A549 (cell line): ENCODE measurements at regions not wholly inside any gene's neighbourhood (a gene's known extent, or its start where the extent isn't known, plus 50 kb on each side); places are given as distances from the start of the nearest gene placed in this dataset.

Source experiments
- ATAC-seq, 2 experiments: fragments of 200-7000 bp in 1 of 2; fragments of >200 bp in 1 of 2; cut with Nextera tagmentation in 1 of 2; cut with Tn5 transposase in 1 of 2; 3 replicates each; pipeline versions ENCODE4 v1.8.0 to v1.9.1; 2018 to 2020; ENCODE audit warnings: mild to moderate bottlenecking in 1 of 2, moderate library complexity in 1 of 2
- CTCF ChIA-PET: fragments of 300-600 bp; sonication (Branson Sonifier 250); formaldehyde crosslinking; extraction: SDS; loops from one replicate; lab custom pipeline; 2021; ENCODE audit warnings: antibody characterized with exemption, inconsistent platforms; lab: Yijun Ruan, JAX
- POLR2A ChIA-PET: fragments of 350-600 bp; formaldehyde crosslinking; extraction: SDS; loops from one replicate; lab custom pipeline; 2021; ENCODE audit warnings: antibody characterized with exemption, inconsistent platforms; lab: Yijun Ruan, JAX
- DNase-seq, 2 experiments: peaks; one replicate each; pipeline versions ENCODE4 v3.0.0 to v3.0.0-alpha.2; 2011 to 2016; ENCODE audit warnings: low read depth in 1 of 2, low spot score in 1 of 2
- FAIRE-seq: peaks from 2 replicates; lab custom pipeline; 2011; peaks lifted over from hg19 to GRCh38; lab: Jason Lieb, UNC
- H3K27ac ChIP-seq, 2 experiments: fragments of >200 bp; sonication (Bioruptor Twin); formaldehyde crosslinking; 3 replicates each; pipeline ENCODE4 v1.5.1; 2016 to 2017
- H3K4me1 ChIP-seq: fragments of >200 bp; sonication (Bioruptor Twin); formaldehyde crosslinking; 3 replicates; pipeline ENCODE4 v1.6.1; 2016
- H3K4me2 ChIP-seq: fragments of >200 bp; sonication (Bioruptor Twin); formaldehyde crosslinking; 3 replicates; pipeline ENCODE4 v1.6.1; 2016
- H3K4me3 ChIP-seq: fragments of >200 bp; sonication (Bioruptor Twin); formaldehyde crosslinking; 3 replicates; pipeline ENCODE4 v1.5.1; 2016
- H3K9me3 ChIP-seq: fragments of >200 bp; sonication (Bioruptor Twin); formaldehyde crosslinking; 3 replicates; pipeline ENCODE4 v1.6.1; 2016
- BCL3 ChIP-seq: fragments of >200 bp; sonication (Bioruptor Twin); formaldehyde crosslinking; IDR thresholded peaks from 3 replicates; pipeline ENCODE4 v1.6.1; 2016
- BHLHE40 ChIP-seq: IDR thresholded peaks from 2 replicates; pipeline ENCODE4 v1.6.1; 2012; ENCODE audit warnings: low read depth, low read length, inconsistent platforms
- CBX2 ChIP-seq: fragments of 200-600 bp; sonication (generic); IDR thresholded peaks from 2 replicates; pipeline ENCODE4 v1.6.1; 2016; ENCODE audit warnings: low read depth, mild to moderate bottlenecking, borderline replicate concordance
- CEBPB ChIP-seq, 2 experiments: fragments of >200 bp in 1 of 2; sonication (Bioruptor Twin) in 1 of 2; formaldehyde crosslinking in 1 of 2; IDR thresholded peaks; 2 replicates each; pipeline ENCODE4 v1.6.1; 2012 to 2016
- EHMT2 ChIP-seq: fragments of 200-600 bp; sonication (generic); IDR thresholded peaks from 2 replicates; pipeline ENCODE4 v1.6.1; 2016; ENCODE audit warnings: antibody characterized with exemption, low read depth, mild to moderate bottlenecking, moderate library complexity
- ESRRA ChIP-seq: fragments of 150-350 bp; IDR thresholded peaks from 2 replicates; pipeline ENCODE4 v1.6.1; 2014; ENCODE audit warnings: mild to moderate bottlenecking, low read length, borderline replicate concordance
- FOSB ChIP-seq: fragments of 250-450 bp; sonication (Bioruptor Pico); IDR thresholded peaks from 2 replicates; pipeline ENCODE4 v1.5.0; 2020; ENCODE audit warnings: mild to moderate bottlenecking, moderate library complexity
- FOSL2 ChIP-seq, 2 experiments: fragments of 450-650 bp in 1 of 2; fragments of >200 bp in 1 of 2; sonication (Bioruptor Twin) in 1 of 2; formaldehyde crosslinking; IDR thresholded peaks; 2 replicates each; pipeline versions ENCODE4 v1.5.0 to v1.6.1; 2016 to 2020; ENCODE audit warnings: mild to moderate bottlenecking in 1 of 2, moderate library complexity in 1 of 2
- FOXS1 ChIP-seq: fragments of 250-450 bp; sonication (Bioruptor Pico); IDR thresholded peaks from 2 replicates; pipeline ENCODE4 v1.5.0; 2020; ENCODE audit warnings: mild to moderate bottlenecking, moderate library complexity
- HDAC2 ChIP-seq: fragments of 200-600 bp; sonication (generic); IDR thresholded peaks from 2 replicates; pipeline ENCODE4 v1.6.1; 2016
- HES2 ChIP-seq: fragments of >200 bp; sonication (Bioruptor Twin); formaldehyde crosslinking; IDR thresholded peaks from 2 replicates; pipeline ENCODE4 v1.6.1; 2016
- HOXB13 ChIP-seq: fragments of 250-450 bp; sonication (Bioruptor Pico); IDR thresholded peaks from 2 replicates; pipeline ENCODE4 v1.5.0; 2020; ENCODE audit warnings: low read depth, mild to moderate bottlenecking, moderate library complexity
- HOXB5 ChIP-seq: fragments of 250-450 bp; sonication (Bioruptor Pico); IDR thresholded peaks from 2 replicates; pipeline ENCODE4 v1.5.0; 2020; ENCODE audit warnings: mild to moderate bottlenecking, moderate library complexity
- JUNB ChIP-seq: fragments of >200 bp; sonication (Bioruptor Twin); formaldehyde crosslinking; IDR thresholded peaks from 2 replicates; pipeline ENCODE4 v1.6.1; 2016
- KDM1A ChIP-seq: fragments of 200-600 bp; sonication (generic); IDR thresholded peaks from 2 replicates; pipeline ENCODE4 v1.6.1; 2016; ENCODE audit warnings: low read depth, mild to moderate bottlenecking
- KDM5A ChIP-seq: fragments of 200-600 bp; sonication (generic); IDR thresholded peaks from 2 replicates; pipeline ENCODE4 v1.6.1; 2016; ENCODE audit warnings: antibody characterized with exemption, mild to moderate bottlenecking
- MYC ChIP-seq: IDR thresholded peaks from 2 replicates; pipeline ENCODE4 v1.6.1; 2012; ENCODE audit warnings: mild to moderate bottlenecking, inconsistent platforms, low read length, improper control_type of control experiment, borderline replicate concordance
- NFE2L2 ChIP-seq: fragments of 150-350 bp; conservative IDR thresholded peaks from 2 replicates; pipeline ENCODE4 v1.6.1; 2014; ENCODE audit warnings: low read length
- POLR2A ChIP-seq: IDR thresholded peaks from 2 replicates; pipeline ENCODE4 v1.6.1; 2012; ENCODE audit warnings: mild to moderate bottlenecking, low read length
- RAD21 ChIP-seq, 2 experiments: fragments of >200 bp in 1 of 2; sonication (Bioruptor Twin) in 1 of 2; formaldehyde crosslinking in 1 of 2; IDR thresholded peaks in 1 of 2; conservative IDR thresholded peaks in 1 of 2; 2 replicates in 1 of 2; 3 replicates in 1 of 2; pipeline ENCODE4 v1.6.1; 2012 to 2018; ENCODE audit warnings: inconsistent platforms in 1 of 2
- RARB ChIP-seq: fragments of 250-450 bp; sonication (Bioruptor Pico); IDR thresholded peaks from 2 replicates; pipeline ENCODE4 v1.8.0; 2021; ENCODE audit warnings: mild to moderate bottlenecking, moderate library complexity
- RFX5 ChIP-seq: fragments of 450-650 bp; IDR thresholded peaks from 2 replicates; pipeline ENCODE4 v1.7.1; 2014; ENCODE audit warnings: antibody characterized with exemption, mild to moderate bottlenecking, moderate library complexity
- RNF2 ChIP-seq: fragments of 200-600 bp; sonication (generic); IDR thresholded peaks from 2 replicates; pipeline ENCODE4 v1.6.1; 2016; ENCODE audit warnings: low read depth, mild to moderate bottlenecking, antibody characterized with exemption, moderate library complexity, borderline replicate concordance
- TFCP2L1 ChIP-seq: fragments of 250-450 bp; sonication (Bioruptor Pico); IDR thresholded peaks from 2 replicates; pipeline ENCODE4 v1.5.0; 2021; ENCODE audit warnings: mild to moderate bottlenecking
- TP53 ChIP-seq: fragments of 250-450 bp; sonication (Bioruptor Pico); IDR thresholded peaks from 2 replicates; pipeline ENCODE4 v1.5.0; 2021; ENCODE audit warnings: mild to moderate bottlenecking, moderate library complexity
- ZC3H11A ChIP-seq: fragments of 450-650 bp; IDR thresholded peaks from 2 replicates; pipeline ENCODE4 v1.6.1; 2014; ENCODE audit warnings: antibody characterized with exemption, mild to moderate bottlenecking
- WGBS: methylation state at CpG from one replicate; pipeline ENCODE4 v1.1.6; 2017; ENCODE audit errors: missing lambda C conversion rate; 5-methylcytosine and 5-hydroxymethylcytosine counted together
- TF ChIP-seq, protein P1 (sequence below): fragments of 150-350 bp; IDR thresholded peaks from 2 replicates; pipeline ENCODE4 v1.6.1; 2014; ENCODE audit warnings: low read depth, mild to moderate bottlenecking, low read length

DNA sequence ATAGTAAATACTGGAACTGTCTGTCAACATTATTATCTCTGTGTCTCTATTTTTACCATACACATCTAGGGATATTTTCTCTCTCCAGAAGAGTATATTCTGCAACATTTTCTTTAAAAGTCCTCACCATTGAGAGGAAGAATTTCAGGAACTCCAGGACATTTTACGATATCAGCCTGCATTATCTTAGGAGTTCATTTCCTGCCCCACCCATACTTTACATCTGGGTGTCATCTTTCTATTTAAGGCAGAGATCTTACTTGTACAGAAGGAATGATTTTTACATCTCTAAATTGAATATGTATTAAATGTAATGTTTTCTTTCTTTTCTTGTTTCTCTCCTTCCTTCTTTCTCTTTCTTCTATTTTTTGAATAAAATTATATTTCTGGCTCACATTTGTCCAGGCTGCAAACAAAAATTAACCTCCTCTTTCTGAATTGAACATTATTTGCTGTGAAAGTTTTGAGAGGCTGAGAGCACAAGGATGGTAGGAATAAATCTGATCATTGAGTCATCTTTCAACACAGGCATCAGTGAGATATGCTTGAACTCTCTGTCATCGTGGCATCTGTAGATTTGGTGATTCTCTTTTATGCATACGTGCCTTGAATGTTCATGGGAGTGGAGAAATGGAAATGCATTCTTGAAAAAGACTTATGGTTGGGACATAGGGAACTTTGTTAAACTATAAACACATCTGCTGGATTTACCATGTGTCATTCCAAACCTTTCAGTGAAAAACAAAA is 753.6 kb downstream of the SLC16A7 start:
- Histone ChIP-seq H3K9me3 (no peaks in the 10 kb centered on the region), H3K4me2 (no peak overlapping the region), H3K4me3 (no peak overlapping the region), H3K27ac (no peak overlapping the region), H3K4me1 (no peaks in the 10 kb centered on the region)
- ChIA-PET POLR2A (no interaction called here), CTCF (no interaction called here)
- DNase-seq, result no peak
- TF ChIP-seq HOXB5 (CRISPR knock-in tag) (no peak), KDM1A (no peak), BHLHE40 (no peak), EHMT2 (no peak), HOXB13 (no peak), FOSB (CRISPR knock-in tag) (no peak), NFE2L2 (no peak), FOXS1 (no peak), TFCP2L1 (no peak), BCL3 (no peak), CBX2 (no peak), RNF2 (no peak), HDAC2 (no peak), RFX5 (no peak)
- TF ChIP-seq, protein P1, sequence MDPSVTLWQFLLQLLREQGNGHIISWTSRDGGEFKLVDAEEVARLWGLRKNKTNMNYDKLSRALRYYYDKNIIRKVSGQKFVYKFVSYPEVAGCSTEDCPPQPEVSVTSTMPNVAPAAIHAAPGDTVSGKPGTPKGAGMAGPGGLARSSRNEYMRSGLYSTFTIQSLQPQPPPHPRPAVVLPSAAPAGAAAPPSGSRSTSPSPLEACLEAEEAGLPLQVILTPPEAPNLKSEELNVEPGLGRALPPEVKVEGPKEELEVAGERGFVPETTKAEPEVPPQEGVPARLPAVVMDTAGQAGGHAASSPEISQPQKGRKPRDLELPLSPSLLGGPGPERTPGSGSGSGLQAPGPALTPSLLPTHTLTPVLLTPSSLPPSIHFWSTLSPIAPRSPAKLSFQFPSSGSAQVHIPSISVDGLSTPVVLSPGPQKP, result no peak
- 45% methylated on average over 3 of the region's 3 CpGs for WGBS
- ATAC-seq, result no peak
- no peak for FAIRE-seq

- Histone ChIP-seq H3K4me1 (no peaks in the 10 kb centered on the region), H3K27ac (no peak overlapping the region), H3K4me3 (no peak overlapping the region), H3K9me3 (no peaks in the 10 kb centered on the region), H3K4me2 (no peak overlapping the region)
- ChIA-PET POLR2A (no interaction called here), CTCF (no interaction called here)
- DNase-seq (no peak), FAIRE-seq (no peak), ATAC-seq (no peak)
- TF ChIP-seq ZC3H11A (no peak), TP53 (CRISPR knock-in tag) (no peak), JUNB (no peak), BHLHE40 (no peak), FOSL2 (IDR thresholded peaks at IDR 0.05) (no peak), FOSL2 (CRISPR knock-in tag; IDR thresholded peaks at IDR 0.05) (no peak), KDM5A (no peak), RARB (no peak), MYC (no peak), ESRRA (no peak), HES2 (no peak), CEBPB (IDR thresholded peaks at IDR 0.05) (no peak), RAD21 (conservative IDR thresholded peaks at IDR 0.05 in 1 of 2, IDR thresholded peaks at IDR 0.05 in 1 of 2) (no peak), POLR2A (no peak), HDAC2 (no peak)
- TF ChIP-seq, protein P1, result no peak
- 90% methylated on average over 12 of the region's 12 CpGs for WGBS
Observed at GRCh38 chr12:60387356-60387755, 791.5 kb downstream of the SLC16A7 start.
